ENCODE measurements at regions not wholly inside any gene's neighbourhood (a gene's known extent, or its start where the extent isn't known, plus 50 kb on each side); places are given as distances from the start of the nearest gene placed in this dataset.

DNA sequence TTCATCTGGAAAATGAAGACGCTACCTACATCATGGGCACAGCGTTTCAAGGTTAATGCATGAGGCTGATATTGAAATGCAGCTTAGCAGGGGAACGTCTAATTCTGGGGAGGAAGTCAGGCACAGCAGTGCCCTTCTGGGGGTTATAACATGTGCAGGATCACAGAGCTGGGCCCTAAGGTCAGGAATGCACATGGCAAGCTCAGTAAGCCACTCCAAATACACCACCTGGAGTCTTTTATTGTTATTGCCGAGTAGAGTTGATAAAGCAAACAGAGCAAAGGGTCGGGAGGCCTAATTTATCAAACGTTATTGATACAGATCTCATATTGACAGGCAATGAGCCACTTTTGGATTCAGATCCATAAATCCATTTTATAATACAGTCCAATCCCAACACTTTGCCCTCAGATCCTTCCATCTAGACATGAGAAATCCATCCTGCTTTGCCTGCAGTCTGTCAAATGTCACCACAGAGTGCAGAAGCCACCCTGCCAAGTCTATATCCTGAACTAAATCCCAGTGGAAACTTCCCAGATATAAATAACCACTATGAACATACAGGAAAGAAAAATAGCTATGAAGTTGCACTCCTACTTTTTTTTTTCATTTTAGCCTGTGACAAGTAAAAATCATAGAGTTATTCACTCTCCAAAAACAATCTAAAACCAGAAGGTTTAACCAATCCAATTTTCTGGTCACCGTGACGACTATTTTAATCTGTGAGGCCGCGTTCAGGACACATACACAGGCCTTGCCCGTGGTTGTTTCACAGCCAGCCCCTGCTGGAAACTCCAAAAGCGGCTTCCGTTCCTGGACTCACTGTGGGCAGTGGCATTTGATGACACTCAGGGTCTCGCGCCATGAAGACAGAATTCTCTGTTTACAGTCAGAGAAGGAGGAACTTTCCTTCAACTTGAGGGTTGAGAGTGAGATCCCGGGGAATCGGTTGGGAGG lies 335.4 kb downstream of the DHX15 start:
- H3K27ac ChIP-seq (ENCODE audit: insufficient read depth, low read depth, low read length), result no peak overlapping the region
- no peaks in the 10 kb centered on the region for H3K79me2 ChIP-seq (ENCODE audit: control insufficient read depth, insufficient read depth, low read length)
- intact Hi-C loops (cut with micrococcal nuclease) (no loop called here), dilution Hi-C loops (cut with MboI; ENCODE audit: extremely low pct_ligation_motif_present, low sequenced_read_pairs) (no loop called here)
- H3K4me1 ChIP-seq (ENCODE audit: control insufficient read depth, extremely low read depth, insufficient read depth, low read length), result no peaks in the 10 kb centered on the region
- no peak for DNase-seq (ENCODE audit: low read depth, low spot score)
- H3K4me3 ChIP-seq (replicated peaks in 1 of 3; ENCODE audit: insufficient read depth in 1 of 3, low read depth in 1 of 3, low read length in 3 of 3), result no peak overlapping the region
- H2AFZ ChIP-seq (ENCODE audit: low read depth, low read length), result no peak overlapping the region
- H3K9me1 ChIP-seq (replicated peaks; ENCODE audit: control insufficient read depth, extremely low read depth, insufficient read depth, low read length), result no peaks in the 10 kb centered on the region
- BruUV-seq (replicated peaks), result no TSS peak
- ChIA-PET POLR2A (no interaction called here), CTCF (no interaction called here)
- H4K20me1 ChIP-seq (replicated peaks; ENCODE audit: control insufficient read depth, extremely low read depth, insufficient read depth, low read length), result no peaks in the 10 kb centered on the region
- H3K36me3 ChIP-seq (ENCODE audit: control insufficient read depth in 2 of 2, extremely low read depth in 1 of 2, insufficient read depth in 2 of 2, low read length in 2 of 2), result no peaks in the 10 kb centered on the region
- H3K4me2 ChIP-seq (ENCODE audit: insufficient read depth, low read length), result no peak overlapping the region
- no peaks in the 10 kb centered on the region for H3K27me3 ChIP-seq (ENCODE audit: control insufficient read depth in 2 of 2, insufficient read depth in 2 of 2, low read length in 2 of 2)
- H3K9ac ChIP-seq (replicated peaks; ENCODE audit: extremely low read depth, insufficient read depth, low read length), result no peak overlapping the region
- FAIRE-seq, result no peak
- H3K9me3 ChIP-seq (replicated peaks; ENCODE audit: control insufficient read depth, insufficient read depth, low read length), result peaks cover 2% of the 10 kb centered on the region
- TF ChIP-seq, protein P1, sequence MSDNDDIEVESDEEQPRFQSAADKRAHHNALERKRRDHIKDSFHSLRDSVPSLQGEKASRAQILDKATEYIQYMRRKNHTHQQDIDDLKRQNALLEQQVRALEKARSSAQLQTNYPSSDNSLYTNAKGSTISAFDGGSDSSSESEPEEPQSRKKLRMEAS (IDR thresholded peaks at IDR 0.05; ENCODE audit: insufficient read depth, insufficient read length), result no peak
- TF ChIP-seq, protein P2, sequence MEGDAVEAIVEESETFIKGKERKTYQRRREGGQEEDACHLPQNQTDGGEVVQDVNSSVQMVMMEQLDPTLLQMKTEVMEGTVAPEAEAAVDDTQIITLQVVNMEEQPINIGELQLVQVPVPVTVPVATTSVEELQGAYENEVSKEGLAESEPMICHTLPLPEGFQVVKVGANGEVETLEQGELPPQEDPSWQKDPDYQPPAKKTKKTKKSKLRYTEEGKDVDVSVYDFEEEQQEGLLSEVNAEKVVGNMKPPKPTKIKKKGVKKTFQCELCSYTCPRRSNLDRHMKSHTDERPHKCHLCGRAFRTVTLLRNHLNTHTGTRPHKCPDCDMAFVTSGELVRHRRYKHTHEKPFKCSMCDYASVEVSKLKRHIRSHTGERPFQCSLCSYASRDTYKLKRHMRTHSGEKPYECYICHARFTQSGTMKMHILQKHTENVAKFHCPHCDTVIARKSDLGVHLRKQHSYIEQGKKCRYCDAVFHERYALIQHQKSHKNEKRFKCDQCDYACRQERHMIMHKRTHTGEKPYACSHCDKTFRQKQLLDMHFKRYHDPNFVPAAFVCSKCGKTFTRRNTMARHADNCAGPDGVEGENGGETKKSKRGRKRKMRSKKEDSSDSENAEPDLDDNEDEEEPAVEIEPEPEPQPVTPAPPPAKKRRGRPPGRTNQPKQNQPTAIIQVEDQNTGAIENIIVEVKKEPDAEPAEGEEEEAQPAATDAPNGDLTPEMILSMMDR (IDR thresholded peaks at IDR 0.05; ENCODE audit: extremely low read depth in 1 of 2, insufficient read depth in 1 of 2, low read depth in 1 of 2, low read length in 2 of 2), result no peak
- TF ChIP-seq POLR2A (IDR thresholded peaks at IDR 0.05; ENCODE audit: low read depth, low read length), result no peak
- no peak for TF ChIP-seq FOS (IDR thresholded peaks at IDR 0.05; ENCODE audit: borderline replicate concordance, insufficient read depth, low read length)
- TF ChIP-seq POLR2AphosphoS5 (IDR thresholded peaks at IDR 0.05; ENCODE audit: insufficient read depth, low read depth, low read length), result no peak
- no peak for TF ChIP-seq GATA2 (IDR thresholded peaks at IDR 0.05; ENCODE audit: insufficient read depth, insufficient read length, low read depth, low read length)
- no peak for TF ChIP-seq EZH2 (IDR thresholded peaks at IDR 0.05; ENCODE audit: borderline replicate concordance, low read depth, low read length, severe bottlenecking)
- no peak for TF ChIP-seq JUN (IDR thresholded peaks at IDR 0.05; ENCODE audit: borderline replicate concordance, insufficient read depth, insufficient read length, low read depth)

Data from endothelial cell of umbilical vein (primary cell).